Activated CD4-positive, alpha-beta T cell treated with anti-CD3 and anti-CD28 coated beads, Interleukin-2, Interleukin-4, amounts not matched to agents 100 ng/mL and 50 ng/mL, durations not matched to agents 16 hours and 8 hours (primary cell): ENCODE measurements at regions not wholly inside any gene's neighbourhood (a gene's known extent, or its start where the extent isn't known, plus 50 kb on each side); places are given as distances from the start of the nearest gene placed in this dataset.
"Not testable (repeated sequence)": the region's sequence is repeated elsewhere in the genome, so short reads cannot be mapped to it uniquely, and the experiment has no call there.

Experiments used
- DNase-seq: peaks from one replicate; pipeline ENCODE4 v3.0.0-alpha.2; 2020; ENCODE audit warnings: low spot score

GRCh38 chr16:77067900-77068299, 123.1 kb upstream of the MON1B start:
- no peak for DNase-seq

GRCh38 chr16:77068402-77068801, 122.6 kb upstream of the MON1B start:
- no peak for DNase-seq

GRCh38 chr16:77069929-77070328, 121.1 kb upstream of the MON1B start:
- no peak for DNase-seq

GRCh38 chr16:77070683-77071082, 120.3 kb upstream of the MON1B start:
- DNase-seq, result no peak

GRCh38 chr16:77076839-77077238, 114.2 kb upstream of the MON1B start:
- DNase-seq, result no peak

- DNase-seq, result no peak
Measured at GRCh38 chr16:77077256-77077922, 113.6 kb upstream of the MON1B start.

GRCh38 chr16:77085981-77086380, 105.0 kb upstream of the MON1B start:
- no peak for DNase-seq

GRCh38 chr16:77090062-77090461, 100.9 kb upstream of the MON1B start:
- DNase-seq, result no peak

- no peak for DNase-seq
Measured at GRCh38 chr16:77093309-77093708, 97.7 kb upstream of the MON1B start.

- no peak for DNase-seq
Measured at GRCh38 chr16:77093999-77094398, 97.0 kb upstream of the MON1B start.

GRCh38 chr16:77111056-77111565, 79.9 kb upstream of the MON1B start:
- no peak for DNase-seq

GRCh38 chr16:77112746-77113145, 78.2 kb upstream of the MON1B start:
- no peak for DNase-seq

GRCh38 chr16:77113835-77114234, 77.2 kb upstream of the MON1B start:
- no peak for DNase-seq

GRCh38 chr16:77114361-77114760, 76.6 kb upstream of the MON1B start:
- DNase-seq, result not testable (repeated sequence)

- no peak for DNase-seq
Measured at GRCh38 chr16:77116856-77117255, 74.1 kb upstream of the MON1B start.

GRCh38 chr16:77117707-77118106, 73.3 kb upstream of the MON1B start:
- no peak for DNase-seq

- DNase-seq, result no peak
Measured at GRCh38 chr16:77131398-77131797, 59.6 kb upstream of the MON1B start.

- DNase-seq, result no peak
Measured at GRCh38 chr16:77132051-77132618, 58.9 kb upstream of the MON1B start.

- DNase-seq, result no peak
Measured at GRCh38 chr16:77133706-77134105, 57.3 kb upstream of the MON1B start.

- no peak for DNase-seq
Measured at GRCh38 chr16:77137045-77137444, 53.9 kb upstream of the MON1B start.
